ENCODE measurements at regions not wholly inside any gene's neighbourhood (a gene's known extent, or its start where the extent isn't known, plus 50 kb on each side); places are given as distances from the start of the nearest gene placed in this dataset.

GRCh38 chr14:56860441-56860840, 50.2 kb upstream of the OTX2 start:
- TF ChIP-seq POLR2A (IDR thresholded peaks at IDR 0.05; ENCODE audit: extremely low read depth, insufficient read length), result no peak
- TF ChIP-seq CTCF (IDR thresholded peaks at IDR 0.05; ENCODE audit: low read depth, low read length), result no peak
